WTC11 (cell line): ENCODE measurements at regions not wholly inside any gene's neighbourhood (a gene's known extent, or its start where the extent isn't known, plus 50 kb on each side); places are given as distances from the start of the nearest gene placed in this dataset.

ENCODE experiments used
- ATAC-seq: fragments of 200-7000 bp; cut with Tn5 transposase; 2 replicates; pipeline ENCODE4 v1.10.0; 2021; ENCODE audit warnings: mild to moderate bottlenecking, moderate library complexity
- CTCF ChIA-PET: fragments of 300-600 bp; sonication (Branson Sonifier 250); formaldehyde crosslinking; loops from one replicate; lab custom pipeline; 2021; ENCODE audit warnings: antibody characterized with exemption; lab: Charles Lee
- POLR2A ChIA-PET: fragments of 350-600 bp; sonication (Branson Sonifier 250); formaldehyde crosslinking; loops from one replicate; lab custom pipeline; 2021; ENCODE audit warnings: antibody characterized with exemption; lab: Charles Lee
- DNase-seq: peaks from one replicate; pipeline ENCODE4 v3.0.0; 2021; ENCODE audit warnings: low spot score
- H3K27ac Mint-ChIP-seq: 2 replicates; pipeline ENCODE4 v1.8.0; 2021; ENCODE audit warnings: mixed read lengths
- H3K27me3 Mint-ChIP-seq: 2 replicates; pipeline ENCODE4 v1.8.0; 2021; ENCODE audit warnings: low read depth, mild to moderate bottlenecking, moderate library complexity, mixed read lengths
- H3K36me3 Mint-ChIP-seq: 2 replicates; pipeline ENCODE4 v1.8.0; 2021; ENCODE audit warnings: mixed read lengths
- H3K4me1 Mint-ChIP-seq: 2 replicates; pipeline ENCODE4 v1.8.0; 2022; ENCODE audit warnings: mixed read lengths
- H3K4me3 Mint-ChIP-seq: 2 replicates; pipeline ENCODE4 v1.8.0; 2021; ENCODE audit warnings: mild to moderate bottlenecking, moderate library complexity, mixed read lengths
- H3K9me3 Mint-ChIP-seq: 2 replicates; pipeline ENCODE4 v1.8.0; 2021; ENCODE audit warnings: mixed read lengths
- CREB1 ChIP-seq: sonication (generic); formaldehyde crosslinking; IDR thresholded peaks from 2 replicates; pipeline ENCODE4 v1.8.0; 2023; ENCODE audit warnings: mild to moderate bottlenecking, missing genetic modification reagents
- E2F4 ChIP-seq: sonication (generic); formaldehyde crosslinking; IDR thresholded peaks from 2 replicates; pipeline ENCODE4 v1.8.1; 2022; ENCODE audit warnings: low read depth, mild to moderate bottlenecking, moderate library complexity, missing genetic modification reagents, borderline replicate concordance
- ETV6 ChIP-seq: sonication (generic); formaldehyde crosslinking; IDR thresholded peaks from 2 replicates; pipeline ENCODE4 v1.8.1; 2022; ENCODE audit warnings: mild to moderate bottlenecking, missing genetic modification reagents
- GRHL2 ChIP-seq: fragments of 250-450 bp; sonication (Bioruptor Pico); IDR thresholded peaks from 2 replicates; pipeline ENCODE4 v1.8.0; 2022; ENCODE audit warnings: mild to moderate bottlenecking, moderate library complexity; ENCODE audit not compliant: insufficient replicate concordance, severe bottlenecking
- HMGA2 ChIP-seq: fragments of 250-450 bp; sonication (Bioruptor Pico); IDR thresholded peaks from 2 replicates; pipeline ENCODE4 v1.4.0; 2021; ENCODE audit warnings: mild to moderate bottlenecking, moderate library complexity
- IRF1 ChIP-seq: sonication (generic); formaldehyde crosslinking; IDR thresholded peaks from 2 replicates; pipeline ENCODE4 v1.8.0; 2023; ENCODE audit warnings: missing genetic modification reagents
- KAT7 ChIP-seq: sonication (generic); formaldehyde crosslinking; IDR thresholded peaks from 2 replicates; pipeline ENCODE4 v1.8.1; 2023; ENCODE audit warnings: missing genetic modification reagents, mild to moderate bottlenecking, borderline replicate concordance
- NFYB ChIP-seq: sonication (generic); formaldehyde crosslinking; conservative IDR thresholded peaks from 2 replicates; pipeline ENCODE4 v1.8.0; 2022; ENCODE audit warnings: low read depth, missing genetic modification reagents
- NR2C2 ChIP-seq: sonication (generic); formaldehyde crosslinking; IDR thresholded peaks from 2 replicates; pipeline ENCODE4 v1.8.0; 2022; ENCODE audit warnings: mild to moderate bottlenecking, missing genetic modification reagents
- PREB ChIP-seq: sonication (generic); formaldehyde crosslinking; IDR thresholded peaks from 2 replicates; pipeline ENCODE4 v1.8.1; 2022; ENCODE audit warnings: mild to moderate bottlenecking, missing genetic modification reagents, moderate library complexity, borderline replicate concordance
- SMAD4 ChIP-seq: sonication (generic); formaldehyde crosslinking; IDR thresholded peaks from 2 replicates; pipeline ENCODE4 v1.8.0; 2022; ENCODE audit warnings: mild to moderate bottlenecking, missing genetic modification reagents
- ZNF232 ChIP-seq: sonication (generic); formaldehyde crosslinking; IDR thresholded peaks from 2 replicates; pipeline ENCODE4 v1.8.0; 2022; ENCODE audit warnings: mild to moderate bottlenecking, missing genetic modification reagents
- ZNF671 ChIP-seq: fragments of 250-450 bp; sonication (Bioruptor Pico); IDR thresholded peaks from 2 replicates; pipeline ENCODE4 v1.8.0; 2021; ENCODE audit warnings: mild to moderate bottlenecking
- TF ChIP-seq, protein P1 (sequence below): sonication (generic); formaldehyde crosslinking; IDR thresholded peaks from 2 replicates; pipeline ENCODE4 v1.8.1; 2022; ENCODE audit warnings: mild to moderate bottlenecking, moderate library complexity, missing genetic modification reagents
- TF ChIP-seq, protein P2 (sequence below): sonication (generic); formaldehyde crosslinking; IDR thresholded peaks from 2 replicates; pipeline ENCODE4 v1.8.1; 2023; ENCODE audit warnings: mild to moderate bottlenecking, missing genetic modification reagents, moderate library complexity
- TF ChIP-seq, protein P3 (sequence below): sonication (generic); formaldehyde crosslinking; IDR thresholded peaks from 2 replicates; pipeline ENCODE4 v1.8.1; 2023; ENCODE audit warnings: mild to moderate bottlenecking, missing genetic modification reagents, borderline replicate concordance

DNA sequence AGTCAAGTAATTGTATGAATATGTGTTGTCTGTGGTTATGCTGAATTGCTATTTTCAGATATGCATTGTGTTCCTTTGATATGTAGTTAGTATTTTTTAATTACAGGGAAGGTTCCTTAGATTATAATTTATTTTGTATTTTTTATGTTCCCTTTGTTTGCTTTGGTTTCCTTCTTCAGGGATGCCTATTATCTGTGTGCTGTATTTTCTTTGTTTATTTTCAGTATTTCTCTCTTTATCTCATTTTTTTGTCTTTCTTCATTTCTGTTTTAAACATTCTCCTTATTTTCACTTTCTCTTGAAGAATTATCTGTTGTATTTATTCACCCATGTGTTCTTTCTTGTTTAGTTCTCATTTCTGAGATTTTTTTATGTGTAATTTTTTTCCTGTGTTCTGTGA, 163.1 kb downstream of the EMP1 start:
- CTCF ChIA-PET: interaction anchor here (0.9 to 3.3 kb wide), 2 partner anchors 12 to 104 kb away, joined by 3 to 38 read pairs; no protein-coding TSS in a partner anchor
- ATAC-seq (no peak), DNase-seq (no peak)

GRCh38 chr12:13358391-13358905, 161.9 kb downstream of the EMP1 start:
- ChIA-PET POLR2A (no interaction called here), CTCF (interaction anchor here (1.1 to 1.3 kb wide), 2 partner anchors 15 to 103 kb away, joined by 3 to 4 read pairs; no protein-coding TSS in a partner anchor)
- H3K4me1 Mint-ChIP-seq: peaks cover 9% of the 10 kb centered on the region
- H3K27ac Mint-ChIP-seq: no peak overlapping the region
- DNase-seq (no peak), ATAC-seq (no peak)
- TF ChIP-seq SMAD4 (CRISPR knock-in tag) (no peak), KAT7 (CRISPR knock-in tag) (no peak), CREB1 (no peak), NR2C2 (CRISPR knock-in tag) (no peak), HMGA2 (no peak), NFYB (no peak), E2F4 (CRISPR knock-in tag) (no peak), ZNF232 (CRISPR knock-in tag) (no peak), GRHL2 (CRISPR knock-in tag) (no peak)
- TF ChIP-seq, protein P1, sequence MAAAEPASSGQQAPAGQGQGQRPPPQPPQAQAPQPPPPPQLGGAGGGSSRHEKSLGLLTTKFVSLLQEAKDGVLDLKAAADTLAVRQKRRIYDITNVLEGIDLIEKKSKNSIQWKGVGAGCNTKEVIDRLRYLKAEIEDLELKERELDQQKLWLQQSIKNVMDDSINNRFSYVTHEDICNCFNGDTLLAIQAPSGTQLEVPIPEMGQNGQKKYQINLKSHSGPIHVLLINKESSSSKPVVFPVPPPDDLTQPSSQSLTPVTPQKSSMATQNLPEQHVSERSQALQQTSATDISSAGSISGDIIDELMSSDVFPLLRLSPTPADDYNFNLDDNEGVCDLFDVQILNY (CRISPR knock-in tag): no peak
- TF ChIP-seq, protein P2, sequence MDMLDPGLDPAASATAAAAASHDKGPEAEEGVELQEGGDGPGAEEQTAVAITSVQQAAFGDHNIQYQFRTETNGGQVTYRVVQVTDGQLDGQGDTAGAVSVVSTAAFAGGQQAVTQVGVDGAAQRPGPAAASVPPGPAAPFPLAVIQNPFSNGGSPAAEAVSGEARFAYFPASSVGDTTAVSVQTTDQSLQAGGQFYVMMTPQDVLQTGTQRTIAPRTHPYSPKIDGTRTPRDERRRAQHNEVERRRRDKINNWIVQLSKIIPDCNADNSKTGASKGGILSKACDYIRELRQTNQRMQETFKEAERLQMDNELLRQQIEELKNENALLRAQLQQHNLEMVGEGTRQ (CRISPR knock-in tag): no peak
- TF ChIP-seq, protein P3, sequence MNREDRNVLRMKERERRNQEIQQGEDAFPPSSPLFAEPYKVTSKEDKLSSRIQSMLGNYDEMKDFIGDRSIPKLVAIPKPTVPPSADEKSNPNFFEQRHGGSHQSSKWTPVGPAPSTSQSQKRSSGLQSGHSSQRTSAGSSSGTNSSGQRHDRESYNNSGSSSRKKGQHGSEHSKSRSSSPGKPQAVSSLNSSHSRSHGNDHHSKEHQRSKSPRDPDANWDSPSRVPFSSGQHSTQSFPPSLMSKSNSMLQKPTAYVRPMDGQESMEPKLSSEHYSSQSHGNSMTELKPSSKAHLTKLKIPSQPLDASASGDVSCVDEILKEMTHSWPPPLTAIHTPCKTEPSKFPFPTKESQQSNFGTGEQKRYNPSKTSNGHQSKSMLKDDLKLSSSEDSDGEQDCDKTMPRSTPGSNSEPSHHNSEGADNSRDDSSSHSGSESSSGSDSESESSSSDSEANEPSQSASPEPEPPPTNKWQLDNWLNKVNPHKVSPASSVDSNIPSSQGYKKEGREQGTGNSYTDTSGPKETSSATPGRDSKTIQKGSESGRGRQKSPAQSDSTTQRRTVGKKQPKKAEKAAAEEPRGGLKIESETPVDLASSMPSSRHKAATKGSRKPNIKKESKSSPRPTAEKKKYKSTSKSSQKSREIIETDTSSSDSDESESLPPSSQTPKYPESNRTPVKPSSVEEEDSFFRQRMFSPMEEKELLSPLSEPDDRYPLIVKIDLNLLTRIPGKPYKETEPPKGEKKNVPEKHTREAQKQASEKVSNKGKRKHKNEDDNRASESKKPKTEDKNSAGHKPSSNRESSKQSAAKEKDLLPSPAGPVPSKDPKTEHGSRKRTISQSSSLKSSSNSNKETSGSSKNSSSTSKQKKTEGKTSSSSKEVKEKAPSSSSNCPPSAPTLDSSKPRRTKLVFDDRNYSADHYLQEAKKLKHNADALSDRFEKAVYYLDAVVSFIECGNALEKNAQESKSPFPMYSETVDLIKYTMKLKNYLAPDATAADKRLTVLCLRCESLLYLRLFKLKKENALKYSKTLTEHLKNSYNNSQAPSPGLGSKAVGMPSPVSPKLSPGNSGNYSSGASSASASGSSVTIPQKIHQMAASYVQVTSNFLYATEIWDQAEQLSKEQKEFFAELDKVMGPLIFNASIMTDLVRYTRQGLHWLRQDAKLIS (CRISPR knock-in tag): no peak
- no peak overlapping the region for H3K4me3 Mint-ChIP-seq
- H3K36me3 Mint-ChIP-seq: no peaks in the 10 kb centered on the region
- no peaks in the 10 kb centered on the region for H3K27me3 Mint-ChIP-seq
- peaks cover 10% of the 10 kb centered on the region for H3K9me3 Mint-ChIP-seq

More for the DNA sequence above, 163.1 kb downstream of the EMP1 start:
- Mint-ChIP-seq H3K9me3 (peaks cover 12% of the 10 kb centered on the region), H3K27ac (no peak overlapping the region), H3K27me3 (no peaks in the 10 kb centered on the region), H3K36me3 (no peaks in the 10 kb centered on the region), H3K4me3 (no peak overlapping the region), H3K4me1 (peaks cover 9% of the 10 kb centered on the region)
- POLR2A ChIA-PET: no interaction called here
- TF ChIP-seq PREB (CRISPR knock-in tag) (no peak), IRF1 (CRISPR knock-in tag) (no peak), ZNF671 (no peak), ETV6 (CRISPR knock-in tag) (no peak)
